ENCODE measurements at regions not wholly inside any gene's neighbourhood (a gene's known extent, or its start where the extent isn't known, plus 50 kb on each side); places are given as distances from the start of the nearest gene placed in this dataset.

- Mint-ChIP-seq H3K9me3 (peaks cover 0 to 2% (median 0%) of the 10 kb centered on the region in 11 donors), H3K36me3 (no peaks in the 10 kb centered on the region), H3K27me3 (peaks cover 0 to 33% (median 24%) of the 10 kb centered on the region in 5 donors), H3K4me1 (no peaks in the 10 kb centered on the region), H3K27ac (no peak overlapping the region), H3K4me3 (no peak overlapping the region)
- DNase-seq (no peak), ATAC-seq (no peak)
- no peaks in the 10 kb centered on the region for H3K27me3 ChIP-seq (ENCODE audit: control insufficient read depth in 2 of 2, insufficient read depth in 2 of 2, low read length in 2 of 2)
- no peak overlapping the region for H3K4me3 ChIP-seq (ENCODE audit: low read length)
- H3K4me1 ChIP-seq (ENCODE audit: control insufficient read depth in 2 of 2, insufficient read depth in 2 of 2, low read length in 2 of 2), result no peaks in the 10 kb centered on the region
- intact Hi-C loops (cut with micrococcal nuclease), result no loop called here
- no peaks in the 10 kb centered on the region for H3K9me3 ChIP-seq (ENCODE audit: control insufficient read depth in 2 of 3, low read length in 3 of 3)
- no peaks in the 10 kb centered on the region for H3K36me3 ChIP-seq (ENCODE audit: control insufficient read depth in 2 of 3, insufficient read depth in 3 of 3, low read length in 3 of 3)
- H3K27ac ChIP-seq (ENCODE audit: low read depth, low read length), result no peak overlapping the region
- ChIA-PET POLR2A (no interaction called here), CTCF (no interaction called here)
These were observed 159.0 kb downstream of the RDH14 start for GRCh38 chr2:18401471-18401870.

GRCh38 chr2:18399601-18400000 lies 160.9 kb downstream of the RDH14 start:
- Histone ChIP-seq H3K27me3 (ENCODE audit: control insufficient read depth in 2 of 2, insufficient read depth in 2 of 2, low read length in 2 of 2) (no peaks in the 10 kb centered on the region), H3K4me3 (ENCODE audit: low read length) (no peak overlapping the region), H3K4me1 (ENCODE audit: control insufficient read depth in 2 of 2, insufficient read depth in 2 of 2, low read length in 2 of 2) (no peaks in the 10 kb centered on the region), H3K36me3 (ENCODE audit: control insufficient read depth in 2 of 3, insufficient read depth in 3 of 3, low read length in 3 of 3) (no peaks in the 10 kb centered on the region), H3K9me3 (ENCODE audit: control insufficient read depth in 2 of 3, low read length in 3 of 3) (no peaks in the 10 kb centered on the region), H3K27ac (ENCODE audit: low read depth, low read length) (no peak overlapping the region)
- intact Hi-C loops (cut with micrococcal nuclease), result no loop called here
- H3K4me1 Mint-ChIP-seq, result no peaks in the 10 kb centered on the region
- CTCF ChIA-PET, result interaction anchor here (1.0 kb wide), 1 partner anchor 13 kb away, joined by 3 read pairs; no protein-coding TSS in a partner anchor
- DNase-seq (no peak), ATAC-seq (no peak)
- no peak overlapping the region for H3K4me3 Mint-ChIP-seq
- no peaks in the 10 kb centered on the region for H3K9me3 Mint-ChIP-seq
- H3K27ac Mint-ChIP-seq, result no peak overlapping the region
- H3K36me3 Mint-ChIP-seq, result no peaks in the 10 kb centered on the region
- H3K27me3 Mint-ChIP-seq, result peaks cover 4 to 33% (median 15%) of the 10 kb centered on the region in 5 donors
- POLR2A ChIA-PET, result no interaction called here

DNA sequence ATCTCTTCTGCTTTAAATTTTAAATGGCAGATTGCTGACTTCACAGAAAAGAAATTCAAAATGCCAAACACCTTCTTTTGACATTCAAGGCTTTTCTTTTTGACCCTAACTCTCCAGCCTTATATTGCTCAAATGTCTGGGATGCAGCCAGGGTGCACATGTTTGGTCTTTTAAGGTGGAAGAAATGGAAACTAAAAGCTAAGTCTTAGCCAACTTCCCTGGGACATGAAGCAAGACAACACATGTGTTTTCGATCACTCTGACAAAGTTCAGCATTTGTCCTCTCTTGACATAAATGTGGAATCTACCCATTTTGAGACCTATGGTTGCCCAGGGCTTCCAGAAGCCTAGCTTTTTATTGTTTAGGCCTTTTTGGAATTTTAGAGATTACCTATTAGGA lies 161.6 kb downstream of the RDH14 start:
- no peak overlapping the region for H3K27ac Mint-ChIP-seq
- no peaks in the 10 kb centered on the region for H3K36me3 ChIP-seq (ENCODE audit: control insufficient read depth in 2 of 3, insufficient read depth in 3 of 3, low read length in 3 of 3)
- DNase-seq, result no peak
- no peak overlapping the region for H3K4me3 ChIP-seq (ENCODE audit: low read length)
- no peaks in the 10 kb centered on the region for H3K4me1 Mint-ChIP-seq
- H3K4me1 ChIP-seq (ENCODE audit: control insufficient read depth in 2 of 2, insufficient read depth in 2 of 2, low read length in 2 of 2), result no peaks in the 10 kb centered on the region
- H3K9me3 Mint-ChIP-seq, result no peaks in the 10 kb centered on the region
- peaks cover 4 to 33% (median 15%) of the 10 kb centered on the region in 5 donors for H3K27me3 Mint-ChIP-seq
- no peaks in the 10 kb centered on the region for H3K36me3 Mint-ChIP-seq
- H3K4me3 Mint-ChIP-seq, result no peak overlapping the region
- H3K27me3 ChIP-seq (ENCODE audit: control insufficient read depth in 2 of 2, insufficient read depth in 2 of 2, low read length in 2 of 2), result no peaks in the 10 kb centered on the region
- no peak for ATAC-seq
- intact Hi-C loops (cut with micrococcal nuclease), result no loop called here
- ChIA-PET POLR2A (no interaction called here), CTCF (no interaction called here)
- no peak overlapping the region for H3K27ac ChIP-seq (ENCODE audit: low read depth, low read length)
- no peaks in the 10 kb centered on the region for H3K9me3 ChIP-seq (ENCODE audit: control insufficient read depth in 2 of 3, low read length in 3 of 3)

DNA sequence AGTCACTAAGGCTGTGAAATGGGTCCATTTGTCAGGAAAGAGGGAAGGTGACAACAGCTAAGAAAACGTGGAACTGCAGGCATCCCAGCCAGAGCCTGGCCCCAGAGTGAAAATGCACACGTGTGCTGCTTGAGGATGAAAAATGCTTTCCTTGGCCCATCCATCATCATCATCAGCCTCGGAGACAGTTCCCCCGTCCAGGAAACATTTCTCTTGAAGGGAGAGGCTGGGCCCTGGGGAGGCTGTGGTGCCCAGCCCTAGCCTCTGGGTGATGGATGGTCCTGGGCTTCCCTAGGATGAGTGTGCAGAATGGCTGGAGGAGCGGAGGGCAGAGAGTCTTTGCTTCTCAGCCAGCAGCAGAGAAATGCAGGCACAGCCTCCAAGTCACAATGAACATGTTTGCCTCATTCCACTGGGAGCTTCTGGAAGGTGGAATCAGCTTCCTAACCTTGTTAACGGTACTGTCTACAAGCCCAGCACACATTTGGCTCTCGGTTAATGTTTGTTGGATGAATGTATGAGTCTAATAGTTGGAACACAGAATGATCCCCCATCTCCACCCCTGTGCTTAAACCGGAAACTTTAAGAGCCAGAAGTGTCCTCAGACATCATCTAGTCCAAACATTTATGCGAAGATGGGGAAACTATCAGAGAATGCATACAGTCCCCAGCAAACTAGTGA lies 164.0 kb downstream of the RDH14 start:
- no peaks in the 10 kb centered on the region for H3K4me1 ChIP-seq (ENCODE audit: control insufficient read depth in 2 of 2, insufficient read depth in 2 of 2, low read length in 2 of 2)
- no peaks in the 10 kb centered on the region for H3K27me3 ChIP-seq (ENCODE audit: control insufficient read depth in 2 of 2, insufficient read depth in 2 of 2, low read length in 2 of 2)
- no peaks in the 10 kb centered on the region for H3K9me3 ChIP-seq (ENCODE audit: control insufficient read depth in 2 of 3, low read length in 3 of 3)
- POLR2A ChIA-PET, result no interaction called here
- no peak overlapping the region for H3K4me3 ChIP-seq (ENCODE audit: low read length)
- DNase-seq (no peak), ATAC-seq (no peak)
- CTCF ChIA-PET, result no interaction called here
- no peak overlapping the region for H3K4me3 Mint-ChIP-seq
- intact Hi-C loops (cut with micrococcal nuclease), result no loop called here
- no peaks in the 10 kb centered on the region for H3K36me3 ChIP-seq (ENCODE audit: control insufficient read depth in 2 of 3, insufficient read depth in 3 of 3, low read length in 3 of 3)
- H3K27me3 Mint-ChIP-seq, result peaks cover 0 to 28% (median 10%) of the 10 kb centered on the region in 5 donors
- no peaks in the 10 kb centered on the region for H3K36me3 Mint-ChIP-seq
- H3K27ac ChIP-seq (ENCODE audit: low read depth, low read length), result no peak overlapping the region
- no peaks in the 10 kb centered on the region for H3K4me1 Mint-ChIP-seq
- no peaks in the 10 kb centered on the region for H3K9me3 Mint-ChIP-seq
- H3K27ac Mint-ChIP-seq, result no peak overlapping the region

DNA sequence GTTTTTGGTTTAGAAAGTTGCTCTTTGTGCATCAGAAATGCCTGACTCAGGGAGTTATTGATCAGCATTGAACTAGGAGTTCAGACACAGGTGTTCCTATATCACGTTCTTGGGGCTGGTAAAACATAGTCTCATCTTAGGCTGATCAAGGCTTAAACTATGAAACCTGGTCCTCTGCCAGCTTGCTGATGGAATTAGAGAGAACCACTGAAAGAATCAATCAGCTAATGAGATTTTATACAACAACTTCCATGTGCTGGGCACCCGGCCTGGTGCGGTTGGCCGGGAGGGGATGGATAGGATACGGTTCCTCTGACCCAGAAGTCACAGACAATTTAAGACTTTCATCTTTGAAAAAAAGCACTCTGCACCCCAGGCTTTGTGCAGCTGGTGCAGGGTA lies 164.9 kb downstream of the RDH14 start:
- Histone ChIP-seq H3K4me1 (ENCODE audit: control insufficient read depth in 2 of 2, insufficient read depth in 2 of 2, low read length in 2 of 2) (no peaks in the 10 kb centered on the region), H3K27ac (ENCODE audit: low read depth, low read length) (no peak overlapping the region), H3K36me3 (ENCODE audit: control insufficient read depth in 2 of 3, insufficient read depth in 3 of 3, low read length in 3 of 3) (no peaks in the 10 kb centered on the region), H3K9me3 (ENCODE audit: control insufficient read depth in 2 of 3, low read length in 3 of 3) (no peaks in the 10 kb centered on the region), H3K27me3 (ENCODE audit: control insufficient read depth in 2 of 2, insufficient read depth in 2 of 2, low read length in 2 of 2) (no peaks in the 10 kb centered on the region), H3K4me3 (ENCODE audit: low read length) (no peak overlapping the region)
- H3K36me3 Mint-ChIP-seq, result no peaks in the 10 kb centered on the region
- DNase-seq (no peak), ATAC-seq (no peak)
- H3K27ac Mint-ChIP-seq, result no peak overlapping the region
- H3K4me1 Mint-ChIP-seq, result no peaks in the 10 kb centered on the region
- CTCF ChIA-PET, result no interaction called here
- no peaks in the 10 kb centered on the region for H3K9me3 Mint-ChIP-seq
- intact Hi-C loops (cut with micrococcal nuclease), result no loop called here
- POLR2A ChIA-PET, result no interaction called here
- peaks cover 0 to 28% (median 10%) of the 10 kb centered on the region in 5 donors for H3K27me3 Mint-ChIP-seq
- no peak overlapping the region for H3K4me3 Mint-ChIP-seq

GRCh38 chr2:18387441-18388206 lies 172.8 kb downstream of the RDH14 start:
- H3K4me1 ChIP-seq (ENCODE audit: control insufficient read depth in 2 of 2, insufficient read depth in 2 of 2, low read length in 2 of 2), result no peaks in the 10 kb centered on the region
- Mint-ChIP-seq H3K27ac (no peak overlapping the region), H3K27me3 (peaks cover 0 to 7% (median 0%) of the 10 kb centered on the region in 5 donors), H3K4me3 (no peak overlapping the region), H3K4me1 (no peaks in the 10 kb centered on the region), H3K9me3 (no peaks in the 10 kb centered on the region), H3K36me3 (no peaks in the 10 kb centered on the region)
- POLR2A ChIA-PET, result no interaction called here
- DNase-seq (peak; percentile 17 to 53 (median 40)), ATAC-seq (peak; percentile 61)
- H3K27ac ChIP-seq (ENCODE audit: low read depth, low read length), result no peak overlapping the region
- CTCF ChIA-PET, result interaction anchor here (0.6 to 1.1 kb wide), 4 partner anchors 10 to 1212 kb away, joined by 3 to 4 read pairs (median 3); no protein-coding TSS in a partner anchor
- H3K9me3 ChIP-seq (ENCODE audit: control insufficient read depth in 2 of 3, low read length in 3 of 3), result no peaks in the 10 kb centered on the region
- H3K27me3 ChIP-seq (ENCODE audit: control insufficient read depth in 2 of 2, insufficient read depth in 2 of 2, low read length in 2 of 2), result peaks cover 0 to 3% of the 10 kb centered on the region in 2 donors
- H3K4me3 ChIP-seq (ENCODE audit: low read length), result no peak overlapping the region
- H3K36me3 ChIP-seq (ENCODE audit: control insufficient read depth in 2 of 3, insufficient read depth in 3 of 3, low read length in 3 of 3), result no peaks in the 10 kb centered on the region
- intact Hi-C loops (cut with micrococcal nuclease), result loop anchor here (1.0 to 2.0 kb wide), 2 partner anchors 1475 to 1711 kb away; no protein-coding TSS in a partner anchor

- peaks cover 0 to 3% of the 10 kb centered on the region in 2 donors for H3K27me3 ChIP-seq (ENCODE audit: control insufficient read depth in 2 of 2, insufficient read depth in 2 of 2, low read length in 2 of 2)
- POLR2A ChIA-PET, result no interaction called here
- DNase-seq, result no peak
- Mint-ChIP-seq H3K27me3 (peaks cover 6 to 12% (median 7%) of the 10 kb centered on the region in 5 donors), H3K4me1 (no peaks in the 10 kb centered on the region), H3K27ac (no peak overlapping the region), H3K9me3 (no peaks in the 10 kb centered on the region), H3K4me3 (no peak overlapping the region), H3K36me3 (no peaks in the 10 kb centered on the region)
- no peak overlapping the region for H3K4me3 ChIP-seq (ENCODE audit: low read length)
- H3K4me1 ChIP-seq (ENCODE audit: control insufficient read depth in 2 of 2, insufficient read depth in 2 of 2, low read length in 2 of 2), result no peaks in the 10 kb centered on the region
- no peak overlapping the region for H3K27ac ChIP-seq (ENCODE audit: low read depth, low read length)
- no peaks in the 10 kb centered on the region for H3K9me3 ChIP-seq (ENCODE audit: control insufficient read depth in 2 of 3, low read length in 3 of 3)
- no peaks in the 10 kb centered on the region for H3K36me3 ChIP-seq (ENCODE audit: control insufficient read depth in 2 of 3, insufficient read depth in 3 of 3, low read length in 3 of 3)
- intact Hi-C loops (cut with micrococcal nuclease), result no loop called here
- no peak for ATAC-seq
- CTCF ChIA-PET, result no interaction called here
These were observed 176.2 kb downstream of the RDH14 start for GRCh38 chr2:18384242-18384641.
